WERI-Rb-1 (cell line): ENCODE measurements at regions not wholly inside any gene's neighbourhood (a gene's known extent, or its start where the extent isn't known, plus 50 kb on each side); places are given as distances from the start of the nearest gene placed in this dataset.

ENCODE experiments used
- DNase-seq: peaks from one replicate; pipeline ENCODE4 v3.0.0-alpha.2; 2020
- H3K27ac ChIP-seq: fragments of 250-450 bp; sonication (Bioruptor Pico); 2 replicates; pipeline ENCODE4 v1.5.1; 2020; ENCODE audit warnings: mild to moderate bottlenecking, moderate library complexity
- H3K27me3 ChIP-seq: fragments of 250-450 bp; sonication (Bioruptor Pico); 2 replicates; pipeline ENCODE4 v1.5.1; 2021; ENCODE audit warnings: mild to moderate bottlenecking, low read depth, moderate library complexity; ENCODE audit not compliant: insufficient read depth, severe bottlenecking
- H3K36me3 ChIP-seq: fragments of 250-450 bp; sonication (Bioruptor Pico); 2 replicates; pipeline ENCODE4 v1.5.1; 2020; ENCODE audit warnings: mild to moderate bottlenecking, moderate library complexity
- H3K4me3 ChIP-seq: 2 replicates; pipeline ENCODE4 v1.5.1; 2011; ENCODE audit warnings: low read depth, mild to moderate bottlenecking, control low read depth, low read length
- H3K9me3 ChIP-seq: fragments of 250-450 bp; sonication (Bioruptor Pico); 2 replicates; pipeline ENCODE4 v1.5.1; 2021; ENCODE audit warnings: mild to moderate bottlenecking, moderate library complexity; ENCODE audit not compliant: severe bottlenecking
- CTCF ChIP-seq: IDR thresholded peaks from 2 replicates; pipeline ENCODE4 v1.5.1; 2011; ENCODE audit warnings: low read depth, mild to moderate bottlenecking, control low read depth, inconsistent platforms, low read length

DNA sequence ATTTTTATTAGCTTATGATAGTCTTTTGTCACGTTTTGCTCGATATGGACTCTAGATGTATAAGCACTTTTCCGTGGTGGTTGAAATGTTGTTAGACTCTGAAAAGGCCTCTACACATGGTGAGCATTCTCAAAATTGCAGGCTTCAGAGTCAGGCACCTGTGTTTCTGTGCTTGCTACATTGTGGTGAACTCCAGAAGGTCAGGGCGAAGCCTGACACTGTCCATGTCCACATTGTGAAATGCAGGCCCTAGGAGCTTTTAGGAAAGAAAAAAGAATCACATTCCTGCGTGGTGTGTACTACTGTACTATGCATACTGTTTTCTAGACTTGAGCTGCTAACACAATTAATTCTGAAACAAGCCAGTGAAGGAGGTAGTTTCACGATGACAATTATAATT, 86.3 kb downstream of the HS3ST1 start:
- DNase-seq: no peak
- H3K9me3 ChIP-seq: no peaks in the 10 kb centered on the region
- no peak overlapping the region for H3K27ac ChIP-seq
- no peak overlapping the region for H3K4me3 ChIP-seq
- TF ChIP-seq CTCF: no peak
- H3K36me3 ChIP-seq: no peaks in the 10 kb centered on the region
- H3K27me3 ChIP-seq: no peaks in the 10 kb centered on the region

GRCh38 chr4:11341337-11342043, 87.2 kb downstream of the HS3ST1 start:
- no peak for DNase-seq
- no peak for TF ChIP-seq CTCF
- H3K27ac ChIP-seq: no peak overlapping the region
- no peaks in the 10 kb centered on the region for H3K27me3 ChIP-seq
- H3K4me3 ChIP-seq: no peak overlapping the region
- no peaks in the 10 kb centered on the region for H3K9me3 ChIP-seq
- no peaks in the 10 kb centered on the region for H3K36me3 ChIP-seq

DNA sequence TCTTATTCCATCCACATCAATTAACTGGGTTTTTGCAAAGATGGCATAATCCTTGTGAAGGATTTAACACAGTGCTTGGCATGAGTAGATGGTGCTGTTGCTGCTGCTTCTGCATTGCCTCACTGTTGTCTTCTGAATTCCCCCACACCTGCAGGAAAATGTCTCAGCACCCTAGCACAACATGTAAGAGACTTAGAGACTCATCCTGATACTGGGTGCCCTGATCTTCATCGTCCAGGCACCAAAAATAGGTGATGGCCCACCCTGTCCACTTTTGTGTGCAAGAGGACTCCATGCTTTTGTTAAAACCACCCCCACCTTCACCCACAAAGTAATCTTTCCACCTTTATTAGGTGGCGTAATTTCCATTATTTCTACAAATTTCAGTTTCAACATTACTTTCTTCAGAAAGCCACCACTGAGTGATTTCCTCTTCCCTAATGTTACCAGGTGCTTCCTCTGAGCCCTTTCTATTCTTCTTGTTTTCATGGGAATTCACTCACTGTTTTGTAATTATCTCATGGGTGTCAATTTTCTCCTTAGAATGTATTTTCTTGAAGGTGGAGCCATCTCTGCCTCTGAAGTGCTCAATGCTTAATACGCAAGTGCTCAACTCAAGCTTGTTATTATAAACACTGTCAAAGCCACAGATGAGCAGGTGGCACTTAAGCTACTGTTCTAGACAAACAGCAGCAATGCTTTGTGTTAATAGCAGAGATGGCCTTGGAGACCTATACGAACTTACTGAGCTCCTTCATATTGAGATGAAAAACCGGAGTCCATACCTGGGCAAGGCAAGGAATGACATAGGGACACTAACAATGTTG, 89.5 kb downstream of the HS3ST1 start:
- TF ChIP-seq CTCF: no peak
- Histone ChIP-seq H3K27me3 (no peaks in the 10 kb centered on the region), H3K36me3 (no peaks in the 10 kb centered on the region), H3K9me3 (no peaks in the 10 kb centered on the region), H3K4me3 (no peak overlapping the region), H3K27ac (no peak overlapping the region)
- no peak for DNase-seq

GRCh38 chr4:11337287-11337686, 91.4 kb downstream of the HS3ST1 start:
- DNase-seq: no peak
- Histone ChIP-seq H3K27me3 (no peaks in the 10 kb centered on the region), H3K27ac (no peak overlapping the region), H3K4me3 (no peak overlapping the region), H3K9me3 (no peaks in the 10 kb centered on the region), H3K36me3 (no peaks in the 10 kb centered on the region)
- TF ChIP-seq CTCF: no peak

DNA sequence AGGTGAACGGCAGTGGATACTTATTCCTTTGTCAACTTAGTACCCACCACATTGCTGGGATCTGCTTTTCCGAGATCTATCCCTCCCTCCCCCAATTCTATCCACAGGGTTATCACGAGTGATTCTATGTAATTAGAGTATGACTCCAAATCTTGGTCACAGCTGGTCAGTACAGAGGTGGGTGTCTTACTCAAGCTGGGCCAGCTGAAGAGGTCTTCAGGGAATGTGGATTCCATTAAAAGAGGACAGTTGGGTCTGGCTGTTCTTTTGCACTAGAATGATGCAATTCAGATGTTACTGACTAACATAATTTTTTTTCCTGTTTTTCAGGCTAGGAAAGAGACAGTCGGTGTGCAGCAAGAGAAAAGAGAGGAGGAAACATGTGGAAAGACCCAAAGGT, 92.3 kb downstream of the HS3ST1 start:
- Histone ChIP-seq H3K27me3 (no peaks in the 10 kb centered on the region), H3K36me3 (no peaks in the 10 kb centered on the region), H3K4me3 (no peak overlapping the region), H3K27ac (no peak overlapping the region), H3K9me3 (no peaks in the 10 kb centered on the region)
- TF ChIP-seq CTCF: no peak
- DNase-seq: no peak
